ENCODE measurements at regions not wholly inside any gene's neighbourhood (a gene's known extent, or its start where the extent isn't known, plus 50 kb on each side); places are given as distances from the start of the nearest gene placed in this dataset.
"Not testable (repeated sequence)": the region's sequence is repeated elsewhere in the genome, so short reads cannot be mapped to it uniquely, and the experiment has no call there.

DNA sequence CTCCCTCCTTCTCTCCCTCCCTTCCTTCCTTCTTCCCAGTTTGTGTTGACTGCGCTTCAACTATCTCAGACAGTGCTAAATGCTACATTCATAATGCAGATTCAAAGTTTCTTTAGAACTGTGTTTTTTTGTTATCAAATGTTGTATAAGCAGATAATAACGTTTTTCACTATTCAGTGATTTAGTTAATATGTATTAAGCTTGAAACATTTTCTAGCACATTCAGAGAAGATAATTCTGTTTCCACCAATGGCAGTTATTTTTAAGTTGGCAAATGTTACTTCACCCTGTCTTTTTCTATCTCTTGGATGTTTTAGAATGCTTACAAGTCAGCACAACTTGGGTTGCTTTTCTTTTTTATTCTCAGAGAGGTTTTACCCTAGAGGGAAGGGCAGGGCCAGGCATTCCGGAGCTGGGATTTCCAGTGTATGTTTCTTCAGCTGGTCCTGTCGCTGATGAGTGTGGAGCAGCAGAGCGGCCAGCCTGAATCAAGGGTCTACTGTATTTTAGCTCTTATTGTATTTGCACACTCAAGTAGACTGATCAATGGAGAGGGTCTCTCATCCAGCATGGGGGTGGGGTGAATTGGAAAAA is 162.3 kb upstream of the ARHGAP20 start:
- DNase-seq (ENCODE audit: low spot score): no peak

DNA sequence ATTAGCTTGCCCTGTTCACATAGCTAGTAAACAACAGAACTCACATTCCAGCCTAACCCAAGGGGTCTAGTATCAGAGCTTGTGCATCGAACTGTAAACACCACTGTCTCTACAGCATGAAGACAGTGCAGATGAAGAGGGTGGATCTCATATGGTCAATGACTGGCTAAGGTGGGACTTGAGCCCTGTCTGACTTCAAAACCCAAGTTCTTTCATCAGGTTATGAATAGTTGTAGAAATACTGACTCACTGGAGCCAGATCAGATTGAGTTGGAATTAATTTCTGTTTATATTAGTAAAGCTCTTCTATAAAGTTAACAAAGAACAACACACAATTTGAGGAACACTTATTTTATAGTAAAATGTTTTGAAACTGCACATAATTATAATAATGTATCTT is 161.7 kb upstream of the ARHGAP20 start:
- no peak for DNase-seq (ENCODE audit: low spot score)

DNA sequence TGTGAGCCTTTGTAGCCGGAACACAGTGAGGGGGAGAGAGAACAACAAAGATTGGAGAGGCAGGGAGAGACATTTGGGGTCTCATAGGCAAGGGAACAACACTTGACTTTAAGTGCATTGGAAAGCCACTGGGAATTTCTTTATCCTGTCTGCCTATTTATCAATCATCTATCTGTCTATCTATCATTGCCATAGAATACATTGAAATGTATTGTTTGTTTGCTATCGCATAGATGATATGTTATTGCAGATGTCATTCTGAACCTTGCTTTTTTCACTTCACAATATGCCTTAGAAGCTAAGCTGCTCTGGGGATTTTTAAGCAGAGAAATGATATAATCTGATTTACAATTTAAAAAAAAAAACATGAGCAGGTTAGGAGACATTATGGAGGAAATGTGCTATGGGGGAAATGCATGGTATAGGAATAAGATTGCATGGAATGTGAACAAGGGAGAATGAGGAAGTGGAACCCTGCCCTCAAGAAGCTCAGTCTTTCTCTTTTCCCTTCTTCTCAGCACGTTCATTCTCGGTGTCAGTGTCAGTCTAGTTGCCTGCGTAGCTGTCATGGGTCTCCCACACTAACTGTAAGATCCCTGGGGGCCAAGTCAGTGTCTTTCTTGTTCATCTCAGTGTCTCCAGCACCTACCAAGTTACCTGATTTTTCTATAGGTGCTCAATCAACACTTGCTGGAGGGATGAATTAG is 158.7 kb upstream of the ARHGAP20 start:
- no peak for DNase-seq (ENCODE audit: low spot score)

DNA sequence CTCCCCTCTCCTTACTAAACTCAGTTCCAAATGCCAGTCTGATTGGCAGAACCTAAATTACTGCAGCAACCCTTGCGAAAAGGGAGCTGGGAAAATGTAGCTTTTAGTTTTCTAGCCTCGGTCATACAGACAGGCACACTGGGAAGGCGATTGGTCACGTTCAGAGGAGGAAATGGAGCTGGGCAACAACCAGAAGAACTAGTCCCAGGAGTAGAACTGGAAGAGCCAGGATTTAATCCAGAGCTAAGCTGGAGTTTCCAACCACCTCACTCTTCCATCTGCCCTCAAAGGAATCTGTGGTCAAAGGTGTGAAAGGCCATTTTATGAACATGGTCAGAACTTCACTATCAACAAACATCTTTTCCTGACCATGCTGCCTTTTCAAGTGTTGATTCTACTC is 155.7 kb upstream of the ARHGAP20 start:
- no peak for DNase-seq (ENCODE audit: low spot score)

DNA sequence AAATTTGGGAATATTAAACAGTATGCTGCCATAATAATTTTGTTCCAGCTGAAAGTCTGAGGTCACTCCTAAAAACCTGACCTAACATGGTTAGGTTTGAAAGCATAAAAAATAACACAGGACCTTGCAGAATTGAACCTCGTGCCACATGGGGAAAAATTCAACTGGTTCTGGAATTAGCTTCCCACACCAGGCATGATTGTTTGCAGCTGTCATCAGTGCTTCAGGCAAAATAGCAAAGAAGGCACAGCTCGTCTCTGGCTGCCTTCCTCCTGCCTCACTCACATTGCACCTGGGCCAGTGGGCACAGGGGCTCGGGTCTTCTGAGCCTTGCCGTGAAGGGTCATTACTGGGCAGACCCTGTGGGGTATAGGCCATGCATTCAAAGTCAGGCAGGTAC is 153.8 kb upstream of the ARHGAP20 start:
- DNase-seq (ENCODE audit: low spot score): peak; percentile 20

DNA sequence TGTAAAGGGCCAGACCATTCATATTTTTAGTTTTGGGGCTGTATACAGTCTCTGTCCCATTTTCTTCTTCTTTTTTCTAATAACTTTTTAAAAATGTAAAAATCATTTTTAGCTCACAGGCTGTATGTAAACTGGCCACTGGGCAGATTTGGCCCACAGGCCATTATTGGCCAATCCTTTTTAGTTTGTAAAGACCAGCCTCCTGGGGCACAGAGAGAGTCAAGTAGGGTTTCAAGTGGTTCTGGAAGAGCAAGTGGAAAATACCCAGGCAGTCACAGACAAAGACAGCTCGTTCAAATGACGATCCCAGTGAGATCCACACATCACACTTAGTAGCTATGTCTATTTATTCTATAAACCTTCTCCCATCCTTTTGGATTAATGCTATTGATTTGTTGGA is 150.2 kb upstream of the ARHGAP20 start:
- DNase-seq (ENCODE audit: low spot score): no peak

DNA sequence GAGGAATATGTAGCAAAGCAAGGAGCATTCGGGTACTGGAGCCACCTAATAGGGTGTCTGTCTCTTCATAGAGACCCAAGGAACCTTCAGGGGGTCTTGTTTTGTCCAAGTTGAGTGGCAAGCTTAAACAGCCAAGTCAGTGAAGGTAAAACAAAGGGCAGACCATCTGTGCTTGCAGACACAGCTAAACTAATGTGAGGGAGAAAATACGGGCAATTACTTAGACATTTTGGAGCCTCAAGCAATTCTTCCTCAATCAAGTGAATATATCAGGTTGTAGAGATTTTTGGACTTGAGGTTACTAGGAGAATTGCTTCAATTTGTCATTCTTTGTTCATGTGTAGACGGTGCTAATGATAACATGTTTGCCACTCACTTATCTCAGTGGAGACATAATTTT is 148.2 kb upstream of the ARHGAP20 start:
- no peak for DNase-seq (ENCODE audit: low spot score)

DNA sequence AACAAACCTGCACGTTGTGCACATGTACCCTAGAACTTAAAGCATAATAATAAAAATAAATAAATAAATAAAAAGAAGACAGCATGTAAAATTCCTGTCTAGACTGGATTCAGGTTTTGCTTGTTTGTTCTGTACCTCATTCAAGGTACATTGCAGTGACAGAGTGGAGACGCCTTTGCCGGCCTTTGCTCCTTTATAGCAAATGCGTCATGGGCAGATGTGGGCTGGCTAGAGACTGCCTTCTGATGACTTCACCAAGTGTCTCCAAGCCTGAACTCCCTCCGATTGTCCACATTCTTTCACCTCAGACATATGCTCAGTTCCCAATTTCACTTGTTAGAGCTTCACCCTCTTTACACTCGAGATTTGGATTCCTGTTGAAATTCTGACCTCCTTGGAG is 147.8 kb upstream of the ARHGAP20 start:
- DNase-seq (ENCODE audit: low spot score): no peak

DNA sequence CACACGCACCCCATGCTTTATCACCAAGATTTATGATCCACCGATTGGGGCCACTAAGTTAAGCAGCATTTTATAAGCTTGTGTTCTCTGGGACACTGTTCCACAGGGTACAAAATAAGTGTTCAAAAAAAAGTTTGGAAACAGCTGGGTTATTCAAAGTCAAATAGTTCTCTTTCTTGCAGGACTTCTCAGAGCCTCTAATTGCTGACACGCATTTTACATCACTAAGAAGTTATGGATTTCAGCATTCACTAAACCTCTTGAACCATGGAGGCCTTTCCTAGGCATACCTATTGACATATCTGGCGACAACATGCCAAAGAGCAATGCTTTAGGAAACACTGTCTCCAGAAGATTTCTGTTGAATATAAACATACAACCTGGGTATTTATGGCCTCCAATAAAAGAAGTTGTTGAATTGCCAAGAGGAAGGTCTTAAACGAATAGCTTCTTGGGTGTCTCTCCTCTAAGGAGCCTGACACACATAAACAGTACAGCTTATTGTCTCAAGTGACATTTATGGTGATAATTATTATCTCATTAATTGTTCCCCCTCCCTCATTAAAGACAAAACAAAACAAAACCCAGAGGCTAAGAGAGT is 147.1 kb upstream of the ARHGAP20 start:
- no peak for DNase-seq (ENCODE audit: low spot score)

DNA sequence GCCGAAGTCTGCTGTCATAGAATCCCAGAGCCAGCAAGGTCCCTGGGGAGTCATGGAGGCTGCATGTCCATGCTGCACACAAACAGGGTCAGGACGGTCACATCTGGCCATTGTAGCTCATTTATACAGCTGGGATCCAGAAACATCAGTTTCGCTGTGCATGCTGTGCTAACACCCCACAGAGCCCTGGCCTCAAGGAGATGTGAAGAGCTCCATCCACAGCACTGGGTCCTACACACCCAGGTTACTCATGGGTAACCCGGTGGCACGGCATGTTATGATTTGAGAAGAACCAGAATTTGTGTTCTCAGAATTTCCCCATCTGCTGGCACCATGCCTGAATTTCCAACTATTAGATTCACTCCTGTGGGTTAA is 146.3 kb upstream of the ARHGAP20 start:
- peak; percentile 52 for DNase-seq (ENCODE audit: low spot score)

DNA sequence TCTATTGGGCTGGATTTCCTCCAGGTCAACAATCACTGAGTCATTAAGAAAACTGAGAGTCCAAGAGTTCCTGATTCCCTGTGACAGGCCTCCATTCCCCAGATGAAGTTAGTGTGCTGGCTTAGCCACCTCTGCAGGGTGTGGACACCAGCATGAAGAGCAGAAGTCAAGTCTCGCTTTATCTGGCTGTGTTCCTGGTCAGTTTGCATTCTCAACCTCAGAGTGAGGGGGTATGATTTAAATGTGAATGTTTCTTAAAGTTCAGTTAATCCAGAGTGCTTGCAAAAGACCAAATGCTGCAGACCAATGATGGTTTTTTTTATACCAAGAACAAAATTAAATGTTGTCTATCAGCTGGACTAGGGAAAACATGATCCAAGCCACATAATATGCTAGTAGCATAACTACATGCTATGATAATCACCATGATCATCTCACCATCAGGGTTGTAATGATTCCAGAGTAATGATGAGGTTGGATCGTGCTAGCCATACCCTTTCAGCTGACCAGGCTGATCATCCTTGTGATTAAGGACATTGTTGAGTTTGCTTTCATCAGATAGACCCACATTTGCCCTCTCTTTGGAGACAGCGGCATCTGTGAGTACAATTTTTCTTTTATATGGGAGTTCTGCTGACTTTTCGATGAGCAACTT is 145.8 kb upstream of the ARHGAP20 start:
- DNase-seq (ENCODE audit: low spot score): peak; percentile 60

DNA sequence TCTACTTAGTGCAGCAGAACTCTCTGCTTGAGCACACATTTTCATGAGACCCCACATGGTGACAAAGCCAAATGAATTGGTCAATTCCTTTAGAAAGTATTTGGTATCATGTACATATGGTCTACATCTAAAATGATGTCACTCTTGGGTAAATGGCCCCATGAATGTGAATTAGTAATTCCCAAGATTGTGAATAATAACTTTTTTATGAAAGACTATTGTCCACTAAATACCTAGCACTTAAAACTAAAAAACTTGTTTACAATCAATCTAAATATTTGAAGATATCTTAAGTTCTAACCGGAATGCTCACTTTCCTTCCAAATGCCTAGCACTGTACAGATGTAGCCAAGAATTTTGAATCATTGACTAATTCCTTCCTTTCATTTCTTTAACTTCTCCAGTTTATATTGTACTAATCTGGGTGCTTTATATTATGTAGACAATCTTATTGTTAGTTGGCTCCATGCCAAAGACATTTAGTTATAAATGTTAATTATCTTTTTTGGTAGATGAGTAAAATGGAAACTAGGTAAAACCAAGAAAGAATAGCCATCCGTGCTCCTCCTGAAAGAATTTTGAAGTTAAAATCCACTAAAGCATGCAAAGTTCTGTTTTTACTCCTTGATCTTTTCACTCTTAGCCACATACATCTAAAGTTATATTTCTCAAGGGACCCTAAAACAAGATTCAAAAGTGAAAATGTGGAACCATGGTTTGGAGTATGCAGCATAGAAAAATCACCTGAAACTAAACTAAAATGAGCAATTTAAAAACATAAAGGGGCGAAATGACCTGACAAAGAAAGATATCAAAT is 145.0 kb upstream of the ARHGAP20 start:
- DNase-seq (ENCODE audit: low spot score): no peak

DNA sequence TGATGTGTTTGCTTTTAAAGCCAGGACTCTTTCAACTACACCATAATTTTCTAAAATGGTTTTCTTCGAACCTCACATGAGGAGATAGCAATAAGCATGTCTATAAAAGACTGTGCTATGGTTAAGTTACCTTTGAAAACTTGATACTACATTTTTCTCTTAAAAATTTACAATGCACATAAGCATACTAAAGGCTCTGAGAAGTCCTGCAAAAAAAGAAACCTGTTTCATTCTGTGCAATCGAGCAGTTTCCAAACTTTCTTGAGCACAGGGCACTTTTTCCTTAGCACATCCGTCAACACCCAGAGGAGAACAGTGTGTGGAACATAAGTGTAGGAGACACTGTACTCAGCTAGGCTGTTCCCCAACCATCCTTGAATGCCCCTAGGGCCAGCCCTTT is 144.1 kb upstream of the ARHGAP20 start:
- DNase-seq (ENCODE audit: low spot score): no peak

DNA sequence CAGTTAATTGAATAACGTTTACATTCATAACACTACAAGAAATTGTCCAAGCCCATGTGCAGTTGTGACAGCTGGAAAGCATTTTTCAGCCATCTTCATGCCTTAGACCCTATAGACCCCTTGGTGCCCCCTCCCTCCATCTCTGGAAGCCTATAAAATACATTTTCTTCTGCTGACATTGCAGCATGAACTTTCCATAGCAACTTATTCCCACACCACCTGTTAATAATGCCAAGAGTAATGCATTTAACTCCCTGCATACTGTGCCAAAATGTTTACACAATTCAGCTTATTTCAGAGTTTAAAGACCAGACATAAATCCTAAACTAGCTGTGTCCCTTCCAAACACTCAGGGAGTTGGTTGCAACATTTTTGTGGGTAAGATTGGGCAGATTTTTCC is 143.0 kb upstream of the ARHGAP20 start:
- DNase-seq (ENCODE audit: low spot score): no peak

DNA sequence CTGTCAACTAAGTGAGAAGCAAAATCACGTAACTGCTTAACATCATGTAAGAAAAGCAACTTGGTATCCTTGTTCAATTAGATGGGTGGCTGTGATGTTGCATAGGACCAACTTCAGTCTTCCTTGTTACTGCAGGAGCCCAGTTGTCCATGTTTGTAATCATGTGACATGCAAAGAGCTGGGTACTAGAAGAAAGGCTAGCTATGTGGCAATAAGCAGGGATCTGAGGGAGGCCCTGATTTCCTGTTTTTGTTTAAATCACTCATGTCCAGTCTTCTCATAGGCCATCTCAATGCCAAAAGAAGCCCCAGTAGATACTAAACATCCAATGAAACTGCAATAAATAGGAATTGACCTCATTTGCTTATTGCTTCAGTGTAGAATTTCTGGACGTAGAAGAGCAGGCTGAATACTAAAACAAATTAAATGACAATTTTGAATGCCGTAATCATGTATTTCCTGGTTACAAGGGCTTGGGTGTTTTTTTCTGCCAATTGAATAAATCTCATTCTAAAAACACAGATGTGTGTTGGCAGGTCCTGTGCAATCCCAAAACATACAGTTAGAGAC is 140.8 kb upstream of the ARHGAP20 start:
- DNase-seq (ENCODE audit: low spot score): no peak

DNA sequence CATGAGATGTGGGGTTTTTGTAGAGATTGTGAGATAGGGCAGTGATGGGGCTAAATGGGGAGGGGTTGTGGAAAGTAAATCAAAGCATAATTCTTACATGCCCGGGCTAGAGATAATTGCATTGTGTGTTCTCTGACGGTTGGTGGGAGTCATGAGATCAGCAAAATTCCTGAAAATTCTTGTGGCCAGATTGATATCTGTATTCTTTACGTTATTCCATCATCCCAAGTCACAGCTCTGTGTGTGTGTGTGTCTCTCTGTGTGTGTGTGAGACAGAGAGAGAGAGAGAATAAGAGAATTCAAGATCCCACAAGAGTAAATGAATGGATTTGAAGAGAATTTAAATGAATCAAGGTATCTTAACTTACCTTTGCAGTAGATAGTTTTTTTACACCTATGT is 138.6 kb upstream of the ARHGAP20 start:
- no peak for DNase-seq (ENCODE audit: low spot score)

DNA sequence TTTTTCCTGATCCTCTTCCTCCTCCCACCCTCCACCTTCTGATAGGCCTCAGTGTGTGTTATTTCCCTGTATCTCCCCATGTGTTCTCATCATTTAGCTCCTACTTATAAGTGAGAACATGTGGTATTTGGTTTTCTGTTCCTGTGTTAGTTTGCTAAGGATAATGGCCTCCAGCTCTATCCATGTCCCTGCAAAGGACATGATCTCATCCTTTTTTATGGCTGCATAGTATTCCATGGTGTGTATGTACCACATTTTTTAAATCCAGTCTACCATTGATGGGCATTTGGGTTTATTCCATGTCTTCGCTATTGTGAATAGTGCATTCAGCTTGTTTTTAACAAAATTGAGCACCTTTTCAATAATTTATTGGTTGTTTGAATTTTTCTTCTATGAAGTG is 130.8 kb upstream of the ARHGAP20 start:
- not testable (repeated sequence) for DNase-seq (ENCODE audit: low spot score)

DNA sequence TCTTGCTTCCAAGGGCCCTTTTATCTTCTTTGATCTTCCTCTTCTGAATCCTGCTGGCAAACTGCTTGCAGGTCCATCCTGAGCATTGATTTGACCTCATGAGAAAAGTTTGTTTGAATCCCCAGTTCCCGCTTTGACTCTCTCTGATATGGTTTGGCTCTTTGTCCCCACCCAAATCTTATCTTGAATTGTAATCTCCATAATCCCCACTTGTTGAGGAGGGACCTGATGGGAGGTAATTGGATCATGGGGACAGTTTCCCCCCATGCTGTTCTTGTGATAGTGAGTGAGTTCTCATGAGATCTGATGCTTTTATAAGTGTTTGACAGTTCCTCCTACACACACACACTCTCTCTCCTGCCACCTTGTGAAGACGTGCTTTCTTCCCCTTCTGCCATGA is 126.6 kb upstream of the ARHGAP20 start:
- no peak for DNase-seq (ENCODE audit: low spot score)

DNA sequence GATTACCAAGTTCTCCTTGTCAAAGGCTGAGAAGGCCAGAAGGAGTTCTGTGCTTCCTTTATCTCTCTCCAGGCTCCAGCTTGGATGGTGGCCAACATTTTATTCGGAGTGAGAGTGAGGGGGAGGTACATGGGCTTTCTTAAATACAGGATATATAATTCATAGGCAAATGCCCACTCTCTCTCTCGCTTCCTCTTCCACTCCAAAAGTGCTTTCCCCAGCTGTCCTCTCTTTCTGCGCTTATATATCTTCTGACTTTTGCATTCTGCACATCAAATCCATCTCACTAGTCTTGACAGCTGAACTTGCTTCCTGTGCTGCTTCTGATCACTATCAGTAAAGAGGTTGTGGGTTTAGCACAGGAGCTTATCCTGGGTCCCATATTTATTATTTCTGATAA is 125.4 kb upstream of the ARHGAP20 start:
- no peak for DNase-seq (ENCODE audit: low spot score)

DNA sequence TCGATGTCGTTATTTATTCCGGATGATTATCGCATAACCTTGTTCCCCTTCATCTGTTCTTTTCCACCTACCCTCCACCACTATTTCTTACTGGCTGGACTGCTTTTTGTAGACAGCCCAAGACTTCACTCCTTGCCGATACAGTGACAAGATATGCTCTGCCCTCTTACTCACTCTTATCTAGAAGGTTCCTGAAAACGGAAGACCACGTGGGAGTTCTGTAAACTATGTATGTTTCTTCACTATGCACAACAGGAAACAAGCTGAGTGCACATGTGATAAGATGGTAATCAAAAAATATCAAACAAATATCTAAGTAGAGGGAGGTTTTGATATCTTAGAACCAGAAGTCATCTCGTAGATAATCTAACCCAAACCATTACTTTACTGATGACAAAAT is 122.9 kb upstream of the ARHGAP20 start:
- no peak for DNase-seq (ENCODE audit: low spot score)

DNA sequence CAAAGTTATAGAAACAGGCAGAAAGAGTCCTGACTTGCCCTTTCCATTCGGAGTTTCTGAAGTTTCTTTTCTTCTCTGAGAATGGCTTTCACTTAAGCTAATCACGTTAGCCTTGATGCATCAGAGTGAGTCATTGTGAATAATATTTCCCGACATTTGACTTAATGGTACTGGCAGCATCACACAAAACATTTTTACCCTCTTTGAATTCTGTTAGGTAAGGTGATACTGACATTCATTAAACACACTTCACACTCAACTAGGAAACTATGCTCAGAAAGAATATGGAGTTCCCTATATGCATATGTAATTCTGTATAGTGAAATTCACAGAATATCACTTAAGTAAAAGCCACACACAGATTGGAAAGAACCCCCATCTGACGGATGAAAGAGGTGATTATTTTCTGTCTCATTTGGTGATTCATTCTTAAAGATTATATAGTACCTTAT is 120.8 kb upstream of the ARHGAP20 start:
- peak; percentile 29 for DNase-seq (ENCODE audit: low spot score)

DNA sequence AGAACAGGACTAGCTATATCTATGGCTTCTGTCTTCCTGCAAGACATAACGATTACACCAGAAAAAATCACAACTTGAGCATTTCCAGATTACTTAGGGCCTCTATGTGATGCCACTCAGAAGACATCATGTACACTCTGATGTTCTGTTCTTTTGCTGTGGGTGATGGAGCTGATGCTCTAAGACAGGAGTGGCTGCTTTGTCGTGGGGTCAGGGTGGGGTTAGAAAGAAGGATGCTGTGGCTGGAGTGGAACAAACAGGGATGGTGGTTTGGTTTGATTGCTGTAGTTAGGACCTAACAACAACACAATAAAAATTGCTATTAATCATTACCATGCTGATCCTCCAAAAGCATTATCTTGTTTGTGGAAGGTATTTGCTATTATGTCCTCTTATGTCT is 120.3 kb upstream of the ARHGAP20 start:
- DNase-seq (ENCODE audit: low spot score): no peak

Measured in AG20443 (cell line).